OCI-LY7 (cell line): ENCODE measurements at regions not wholly inside any gene's neighbourhood (a gene's known extent, or its start where the extent isn't known, plus 50 kb on each side); places are given as distances from the start of the nearest gene placed in this dataset.

Experiments used
- CTCF ChIP-seq: fragments of 200-600 bp; sonication (generic); conservative IDR thresholded peaks from 2 replicates; pipeline ENCODE4 v1.5.1; 2014; ENCODE audit warnings: mild to moderate bottlenecking, antibody characterized with exemption, low read length, moderate library complexity, mixed read lengths
- EZH2phosphoT487 ChIP-seq: fragments of 200-600 bp; sonication (generic); IDR thresholded peaks from 2 replicates; pipeline ENCODE4 v1.6.1; 2018; ENCODE audit warnings: low read depth, borderline replicate concordance, mild to moderate bottlenecking, mixed run types, antibody characterized with exemption, low read length, moderate library complexity, mixed read lengths

- no peak for TF ChIP-seq CTCF
- no peak for TF ChIP-seq EZH2phosphoT487
These were observed 124.4 kb downstream of the FAM43A start for GRCh38 chr3:194810076-194810475.
